Embryonic facial prominence (tissue), 1 donor: ENCODE measurements at regions not wholly inside any gene's neighbourhood (a gene's known extent, or its start where the extent isn't known, plus 50 kb on each side); places are given as distances from the start of the nearest gene placed in this dataset.

Experiments used
- DNase-seq: peaks from one replicate; pipeline ENCODE4 v3.0.0-alpha.2; 2016; ENCODE audit errors: extremely low spot score

DNA sequence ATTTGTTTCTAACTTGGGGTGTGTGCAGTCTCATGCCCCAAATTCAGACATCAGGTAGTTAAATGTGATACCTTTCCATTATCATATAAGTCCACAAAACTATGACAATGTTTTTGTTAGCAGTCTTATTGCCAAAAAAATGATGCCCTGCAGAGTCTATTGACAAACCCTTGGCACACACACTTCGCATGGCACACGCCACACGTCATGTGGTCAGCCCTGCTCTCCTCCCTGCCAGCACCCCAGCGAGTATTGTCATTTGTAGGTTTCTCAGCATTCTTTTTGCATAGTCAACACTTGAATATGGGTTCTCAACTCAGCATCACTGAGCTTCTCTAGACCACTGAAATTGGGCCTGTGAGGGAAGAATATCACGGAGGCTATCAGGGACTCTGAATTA is 356.0 kb downstream of the INHBA start:
- DNase-seq: no peak

DNA sequence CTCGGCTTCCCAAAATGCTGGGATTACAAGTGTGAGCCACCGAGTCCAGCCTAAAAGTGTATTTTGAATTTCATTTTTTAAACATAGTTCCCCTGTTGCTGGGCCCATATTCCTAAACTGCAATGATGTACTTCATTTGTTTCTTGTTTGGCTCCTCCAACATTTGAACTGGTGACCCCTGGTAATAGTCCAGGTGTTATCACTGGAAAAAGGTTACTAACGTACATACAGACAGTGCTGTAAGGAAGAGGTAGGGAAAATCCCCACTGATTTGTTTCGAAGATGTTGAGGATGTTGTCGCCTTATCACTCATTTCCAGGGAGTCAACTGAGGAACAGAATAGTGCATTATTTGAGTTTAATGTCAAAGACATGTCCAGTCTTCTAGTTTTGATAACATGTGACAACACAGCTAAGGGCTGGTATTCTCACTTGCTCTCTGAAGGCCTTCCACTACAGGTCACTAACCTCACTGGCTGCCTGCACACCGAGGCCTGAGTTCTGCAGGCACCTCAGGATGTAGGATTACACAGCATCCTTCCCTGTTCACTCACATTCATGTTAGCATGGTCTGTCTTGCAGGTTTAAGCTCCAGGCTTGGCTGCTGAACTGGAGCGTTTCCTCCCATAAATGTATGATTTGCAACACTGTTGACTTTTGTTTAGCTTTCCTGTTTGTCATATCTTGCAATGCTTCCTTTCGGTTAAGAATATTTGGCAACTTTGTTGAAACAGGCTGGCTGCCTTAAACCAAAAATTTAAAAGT is 362.8 kb downstream of the INHBA start:
- DNase-seq: no peak

DNA sequence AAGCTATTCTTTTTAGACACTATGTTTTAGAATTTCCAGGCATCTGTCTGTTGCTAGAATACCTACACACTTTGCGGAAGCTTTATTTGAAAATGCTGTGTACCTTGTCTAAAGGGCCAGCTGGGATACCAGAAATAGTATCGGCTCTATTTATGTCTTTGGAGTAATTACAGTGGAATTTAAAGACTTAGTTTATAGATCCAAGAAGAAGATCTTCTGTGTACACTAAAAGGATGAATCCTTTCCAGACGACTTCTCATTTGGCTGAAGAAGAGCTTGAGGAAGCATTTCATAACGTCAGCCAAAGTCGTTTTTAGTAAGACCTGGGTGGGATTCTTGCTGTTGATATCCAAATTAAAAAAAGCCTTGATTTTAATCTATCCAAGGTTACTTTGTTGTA is 365.9 kb downstream of the INHBA start:
- DNase-seq: no peak

GRCh38 chr7:41336455-41336952 is 366.4 kb downstream of the INHBA start:
- DNase-seq: no peak

- no peak for DNase-seq
Measured at GRCh38 chr7:41334071-41334862, 368.6 kb downstream of the INHBA start.

DNA sequence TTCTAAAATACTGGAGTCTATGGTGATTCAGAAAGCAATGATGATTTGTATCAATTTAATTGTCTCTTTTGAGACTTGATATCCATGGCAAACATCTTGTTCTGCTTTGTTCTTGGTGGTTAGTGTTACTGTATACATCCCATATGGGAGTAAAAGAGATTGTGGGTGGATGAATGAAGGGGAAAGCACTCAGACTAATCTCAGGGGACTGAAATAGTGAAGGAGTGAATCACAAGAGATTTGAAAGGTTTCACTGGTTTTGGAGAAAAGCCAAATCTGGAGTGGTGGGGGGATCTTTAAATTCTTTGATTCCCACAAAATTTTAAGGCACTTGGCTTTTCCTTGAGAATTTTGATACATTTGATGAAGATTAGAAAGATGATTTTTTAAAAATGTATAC is 369.4 kb downstream of the INHBA start:
- no peak for DNase-seq

GRCh38 chr7:41331194-41331593 is 371.7 kb downstream of the INHBA start:
- no peak for DNase-seq

- no peak for DNase-seq
Measured at GRCh38 chr7:41328544-41328943, 374.3 kb downstream of the INHBA start.

GRCh38 chr7:41328131-41328530 is 374.8 kb downstream of the INHBA start:
- DNase-seq: no peak

- DNase-seq: no peak
Measured at GRCh38 chr7:41326616-41327015, 376.3 kb downstream of the INHBA start.

DNA sequence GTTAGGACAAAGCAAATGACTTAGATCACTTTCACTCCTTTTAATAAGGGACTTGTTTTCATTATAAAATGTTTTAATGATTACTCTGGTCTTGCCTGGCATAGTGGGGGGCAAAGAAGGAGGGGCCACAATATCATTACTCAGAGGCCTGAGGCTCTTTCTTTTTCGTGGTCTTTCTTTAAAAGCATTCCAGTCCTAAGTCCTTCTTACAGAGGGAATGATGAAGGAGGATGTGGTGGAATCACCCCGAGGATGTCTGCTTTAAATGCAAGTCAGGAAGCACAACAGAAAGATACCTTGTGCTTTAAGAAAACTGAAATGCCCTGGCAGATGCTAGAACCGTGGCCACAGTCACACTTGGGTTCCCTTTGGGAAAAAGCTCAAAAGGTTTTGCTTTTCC is 379.1 kb downstream of the INHBA start:
- no peak for DNase-seq

GRCh38 chr7:41319581-41319980 is 383.3 kb downstream of the INHBA start:
- DNase-seq: no peak

GRCh38 chr7:41316410-41316809 is 386.5 kb downstream of the INHBA start:
- no peak for DNase-seq

DNA sequence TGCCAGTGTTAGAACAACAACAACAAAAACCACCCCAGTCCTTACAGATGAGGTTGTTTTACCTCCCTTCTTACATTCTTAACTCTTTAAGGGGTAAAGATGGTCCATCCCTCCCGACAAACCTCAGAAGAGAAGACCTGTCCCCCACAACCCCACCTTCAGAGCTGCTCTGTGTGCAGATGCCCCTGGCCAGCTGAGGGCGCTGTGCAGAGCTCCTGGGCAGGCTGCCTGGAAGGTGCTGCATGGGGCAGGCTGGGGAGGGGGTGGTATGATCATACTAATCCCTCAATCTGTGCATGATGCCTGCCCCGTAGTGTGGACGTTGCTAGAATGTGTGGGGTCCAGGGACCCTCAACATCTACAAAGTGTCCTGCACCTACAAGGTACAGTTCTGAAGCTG is 387.1 kb downstream of the INHBA start:
- DNase-seq: no peak

- no peak for DNase-seq
Measured at GRCh38 chr7:41313171-41313570, 389.7 kb downstream of the INHBA start.

- DNase-seq: no peak
Measured at GRCh38 chr7:41312235-41312634, 390.7 kb downstream of the INHBA start.

GRCh38 chr7:41311301-41311700 is 391.6 kb downstream of the INHBA start:
- no peak for DNase-seq

- no peak for DNase-seq
Measured at GRCh38 chr7:41306486-41306885, 396.4 kb downstream of the INHBA start.

DNA sequence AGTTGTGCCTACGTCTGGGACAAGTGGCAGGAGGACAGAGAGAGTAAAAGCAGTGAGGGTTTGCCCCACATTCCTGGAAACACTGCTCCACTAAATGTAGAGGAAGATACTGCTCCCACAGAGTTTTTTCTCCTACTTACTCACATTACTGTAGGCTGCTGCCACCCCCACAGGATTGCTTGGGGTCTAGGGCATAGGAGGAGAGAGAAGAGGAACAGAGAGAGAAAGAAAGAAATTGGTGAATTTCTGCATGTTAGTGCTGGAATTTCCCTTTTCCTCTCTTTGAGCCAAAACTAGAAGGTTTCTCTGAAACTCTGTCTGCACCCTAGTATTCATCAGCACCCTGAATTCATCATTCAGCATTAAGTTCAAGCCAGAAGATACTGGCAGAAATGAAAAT is 397.9 kb downstream of the INHBA start:
- no peak for DNase-seq

DNA sequence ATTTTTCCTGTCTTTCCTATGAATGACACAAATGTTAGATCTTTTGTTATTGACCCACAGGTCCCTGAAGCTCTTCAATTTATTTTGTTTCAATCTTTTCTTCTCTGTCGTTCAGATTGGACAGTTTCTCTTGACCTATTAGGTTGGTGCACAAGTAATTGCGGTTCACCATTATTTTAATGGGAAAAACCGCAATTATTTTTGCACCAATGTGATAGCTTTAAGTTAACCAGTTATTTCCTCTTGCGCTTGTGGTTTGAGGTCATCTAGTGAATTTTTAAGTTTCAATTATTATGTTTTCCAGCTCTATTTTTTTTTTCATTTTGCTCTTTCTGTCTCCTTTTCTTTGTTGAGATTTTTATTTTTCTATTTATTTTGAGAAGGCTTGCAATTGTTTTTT is 399.2 kb downstream of the INHBA start:
- DNase-seq: no peak

GRCh38 chr7:41298409-41298808 is 404.5 kb downstream of the INHBA start:
- no peak for DNase-seq

DNA sequence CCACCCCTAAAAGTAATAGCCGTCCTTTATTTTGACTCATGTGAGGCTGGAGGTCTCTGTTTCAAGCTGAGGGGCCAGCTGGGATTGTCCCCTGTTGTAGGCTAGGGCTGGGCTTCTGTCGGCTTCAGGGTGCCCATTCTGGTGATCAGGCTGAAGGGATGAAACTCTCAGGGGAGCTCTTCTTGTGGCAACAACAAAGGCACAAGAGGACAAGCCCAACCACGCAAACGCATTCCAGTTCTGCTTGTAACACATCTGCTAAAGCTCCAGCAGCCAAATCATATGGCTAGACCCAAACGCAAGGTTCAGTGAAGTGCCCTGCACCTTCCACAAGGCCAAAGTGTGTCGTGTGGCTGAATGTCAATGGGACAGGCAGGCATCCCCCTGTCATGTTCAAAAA is 405.7 kb downstream of the INHBA start:
- no peak for DNase-seq

GRCh38 chr7:41295455-41295815 is 407.5 kb downstream of the INHBA start:
- DNase-seq: no peak
